ENCODE measurements at regions not wholly inside any gene's neighbourhood (a gene's known extent, or its start where the extent isn't known, plus 50 kb on each side); places are given as distances from the start of the nearest gene placed in this dataset.

DNA sequence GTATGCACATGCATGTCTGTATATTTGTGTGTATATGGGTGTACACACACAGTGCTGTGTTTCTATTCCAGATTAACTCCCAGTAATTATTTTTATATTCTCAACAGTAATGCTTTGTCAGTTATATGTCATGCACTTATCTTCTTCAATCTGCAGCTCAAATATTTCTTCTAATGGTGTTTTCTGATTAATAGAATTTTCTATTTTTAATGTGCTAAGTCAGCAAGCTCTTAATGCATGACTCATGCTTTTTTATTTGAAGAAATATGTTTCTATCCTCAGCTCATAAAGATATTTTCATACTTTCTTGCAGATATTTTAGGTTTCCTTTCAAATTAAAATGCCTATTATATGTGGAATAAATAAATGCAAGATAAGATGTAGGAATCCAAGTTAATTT lies 59.7 kb upstream of the TMEM18 start:
- TF ChIP-seq CTCF (conservative IDR thresholded peaks at IDR 0.05) (no peak), ZFX (IDR thresholded peaks at IDR 0.05) (no peak)
